ENCODE measurements at regions not wholly inside any gene's neighbourhood (a gene's known extent, or its start where the extent isn't known, plus 50 kb on each side); places are given as distances from the start of the nearest gene placed in this dataset.

- H3K4me3 ChIP-seq, result no peak overlapping the region
- in situ Hi-C loops (cut with MboI), result no loop called here
- no peaks in the 10 kb centered on the region for H3K4me1 ChIP-seq (ENCODE audit: insufficient read depth)
- no peaks in the 10 kb centered on the region for H4K20me1 ChIP-seq (ENCODE audit: insufficient read depth)
- no peaks in the 10 kb centered on the region for H3K9me3 ChIP-seq (ENCODE audit: low read depth)
- H3K9me2 ChIP-seq (ENCODE audit: insufficient read depth), result no peaks in the 10 kb centered on the region
- no peaks in the 10 kb centered on the region for H3K27me3 ChIP-seq (replicated peaks; ENCODE audit: insufficient read depth)
- no peak for DNase-seq
- no peaks in the 10 kb centered on the region for H3F3A ChIP-seq (ENCODE audit: insufficient read depth)
- TF ChIP-seq EZH2 (IDR thresholded peaks at IDR 0.05; ENCODE audit: insufficient read depth, poor library complexity, severe bottlenecking), result no peak
- TF ChIP-seq EZH2phosphoT487 (IDR thresholded peaks at IDR 0.05; ENCODE audit: insufficient read depth, low read depth), result no peak
- 12 to 16% methylated on average over 3 of the region's 3 CpGs for WGBS, 2 experiments (ENCODE audit: low coverage in 1 of 2, low lambda C conversion rate in 2 of 2, missing lambda C conversion rate in 2 of 2)
- no peak overlapping the region for H3K9ac ChIP-seq
- no peak overlapping the region for H3K4me2 ChIP-seq (ENCODE audit: unreplicated experiment)
- H3K79me2 ChIP-seq (ENCODE audit: insufficient read depth), result no peaks in the 10 kb centered on the region
- H2AFZ ChIP-seq, result no peak overlapping the region
- H3K27ac ChIP-seq, result no peak overlapping the region
- no peaks in the 10 kb centered on the region for H3K36me3 ChIP-seq (ENCODE audit: low read depth)
Measured at GRCh38 chr16:7183768-7184167, 148.9 kb upstream of the RBFOX1 start.

- Histone ChIP-seq H3K4me1 (ENCODE audit: insufficient read depth) (no peaks in the 10 kb centered on the region), H3K9me2 (ENCODE audit: insufficient read depth) (no peaks in the 10 kb centered on the region), H3K9ac (no peak overlapping the region), H3K4me3 (no peak overlapping the region), H3K36me3 (ENCODE audit: low read depth) (no peaks in the 10 kb centered on the region), H3F3A (ENCODE audit: insufficient read depth) (no peaks in the 10 kb centered on the region), H3K27me3 (replicated peaks; ENCODE audit: insufficient read depth) (no peaks in the 10 kb centered on the region), H2AFZ (no peak overlapping the region), H3K9me3 (ENCODE audit: low read depth) (no peaks in the 10 kb centered on the region), H3K79me2 (ENCODE audit: insufficient read depth) (no peaks in the 10 kb centered on the region), H4K20me1 (ENCODE audit: insufficient read depth) (no peaks in the 10 kb centered on the region), H3K27ac (no peak overlapping the region), H3K4me2 (ENCODE audit: unreplicated experiment) (no peak overlapping the region)
- no peak for TF ChIP-seq EZH2phosphoT487 (IDR thresholded peaks at IDR 0.05; ENCODE audit: insufficient read depth, low read depth)
- no peak for TF ChIP-seq EZH2 (IDR thresholded peaks at IDR 0.05; ENCODE audit: insufficient read depth, poor library complexity, severe bottlenecking)
- WGBS, 2 experiments (ENCODE audit: low coverage in 1 of 2, low lambda C conversion rate in 2 of 2, missing lambda C conversion rate in 2 of 2), result 3 to 4% methylated on average over 3 of the region's 3 CpGs
- DNase-seq, result peak; percentile 1
- in situ Hi-C loops (cut with MboI), result no loop called here
Measured at GRCh38 chr16:7182510-7183109, 150.0 kb upstream of the RBFOX1 start.

- no peak overlapping the region for H2AFZ ChIP-seq
- H3K79me2 ChIP-seq (ENCODE audit: insufficient read depth), result no peaks in the 10 kb centered on the region
- no peaks in the 10 kb centered on the region for H4K20me1 ChIP-seq (ENCODE audit: insufficient read depth)
- no peaks in the 10 kb centered on the region for H3K27me3 ChIP-seq (replicated peaks; ENCODE audit: insufficient read depth)
- 31% methylated on average over 2 of the region's 2 CpGs for WGBS, 2 experiments (ENCODE audit: low coverage in 1 of 2, low lambda C conversion rate in 2 of 2, missing lambda C conversion rate in 2 of 2)
- no peak overlapping the region for H3K4me3 ChIP-seq
- no peaks in the 10 kb centered on the region for H3K9me2 ChIP-seq (ENCODE audit: insufficient read depth)
- TF ChIP-seq EZH2 (IDR thresholded peaks at IDR 0.05; ENCODE audit: insufficient read depth, poor library complexity, severe bottlenecking) (no peak), EZH2phosphoT487 (IDR thresholded peaks at IDR 0.05; ENCODE audit: insufficient read depth, low read depth) (no peak)
- no peak for DNase-seq
- no peaks in the 10 kb centered on the region for H3K9me3 ChIP-seq (ENCODE audit: low read depth)
- H3K4me1 ChIP-seq (ENCODE audit: insufficient read depth), result no peaks in the 10 kb centered on the region
- no peaks in the 10 kb centered on the region for H3F3A ChIP-seq (ENCODE audit: insufficient read depth)
- H3K36me3 ChIP-seq (ENCODE audit: low read depth), result no peaks in the 10 kb centered on the region
- no peak overlapping the region for H3K27ac ChIP-seq
- in situ Hi-C loops (cut with MboI), result no loop called here
- no peak overlapping the region for H3K4me2 ChIP-seq (ENCODE audit: unreplicated experiment)
- no peak overlapping the region for H3K9ac ChIP-seq
Measured at GRCh38 chr16:7177875-7178274, 154.8 kb upstream of the RBFOX1 start.

- H4K20me1 ChIP-seq (ENCODE audit: insufficient read depth), result no peaks in the 10 kb centered on the region
- H3F3A ChIP-seq (ENCODE audit: insufficient read depth), result no peaks in the 10 kb centered on the region
- H3K27me3 ChIP-seq (replicated peaks; ENCODE audit: insufficient read depth), result no peaks in the 10 kb centered on the region
- H3K9ac ChIP-seq, result no peak overlapping the region
- no peaks in the 10 kb centered on the region for H3K9me3 ChIP-seq (ENCODE audit: low read depth)
- in situ Hi-C loops (cut with MboI), result no loop called here
- no peaks in the 10 kb centered on the region for H3K79me2 ChIP-seq (ENCODE audit: insufficient read depth)
- 43 to 50% methylated on average over 3 of the region's 3 CpGs for WGBS, 2 experiments (ENCODE audit: low coverage in 1 of 2, low lambda C conversion rate in 2 of 2, missing lambda C conversion rate in 2 of 2)
- TF ChIP-seq EZH2 (IDR thresholded peaks at IDR 0.05; ENCODE audit: insufficient read depth, poor library complexity, severe bottlenecking), result no peak
- TF ChIP-seq EZH2phosphoT487 (IDR thresholded peaks at IDR 0.05; ENCODE audit: insufficient read depth, low read depth), result no peak
- no peak overlapping the region for H3K27ac ChIP-seq
- no peaks in the 10 kb centered on the region for H3K36me3 ChIP-seq (ENCODE audit: low read depth)
- no peaks in the 10 kb centered on the region for H3K9me2 ChIP-seq (ENCODE audit: insufficient read depth)
- no peak overlapping the region for H3K4me3 ChIP-seq
- no peak overlapping the region for H2AFZ ChIP-seq
- DNase-seq, result no peak
- H3K4me2 ChIP-seq (ENCODE audit: unreplicated experiment), result no peak overlapping the region
- H3K4me1 ChIP-seq (ENCODE audit: insufficient read depth), result no peaks in the 10 kb centered on the region
Measured at GRCh38 chr16:7171151-7171550, 161.5 kb upstream of the RBFOX1 start.

GRCh38 chr16:7167626-7168025 lies 165.0 kb upstream of the RBFOX1 start:
- Histone ChIP-seq H3F3A (ENCODE audit: insufficient read depth) (no peaks in the 10 kb centered on the region), H3K4me2 (ENCODE audit: unreplicated experiment) (no peak overlapping the region), H2AFZ (no peak overlapping the region), H4K20me1 (ENCODE audit: insufficient read depth) (no peaks in the 10 kb centered on the region), H3K79me2 (ENCODE audit: insufficient read depth) (no peaks in the 10 kb centered on the region), H3K9me2 (ENCODE audit: insufficient read depth) (no peaks in the 10 kb centered on the region), H3K4me1 (ENCODE audit: insufficient read depth) (no peaks in the 10 kb centered on the region), H3K36me3 (ENCODE audit: low read depth) (no peaks in the 10 kb centered on the region), H3K27ac (no peak overlapping the region), H3K27me3 (replicated peaks; ENCODE audit: insufficient read depth) (no peaks in the 10 kb centered on the region), H3K9ac (no peak overlapping the region), H3K9me3 (ENCODE audit: low read depth) (no peaks in the 10 kb centered on the region), H3K4me3 (no peak overlapping the region)
- in situ Hi-C loops (cut with MboI), result no loop called here
- TF ChIP-seq EZH2phosphoT487 (IDR thresholded peaks at IDR 0.05; ENCODE audit: insufficient read depth, low read depth), result no peak
- no peak for TF ChIP-seq EZH2 (IDR thresholded peaks at IDR 0.05; ENCODE audit: insufficient read depth, poor library complexity, severe bottlenecking)
- no peak for DNase-seq
- 7 to 10% methylated on average over 6 of the region's 6 CpGs for WGBS, 2 experiments (ENCODE audit: low coverage in 1 of 2, low lambda C conversion rate in 2 of 2, missing lambda C conversion rate in 2 of 2)

All from GM23248 (cell line).